AG04449 (cell line): ENCODE measurements at regions not wholly inside any gene's neighbourhood (a gene's known extent, or its start where the extent isn't known, plus 50 kb on each side); places are given as distances from the start of the nearest gene placed in this dataset.

ENCODE experiments used
- CTCF ChIA-PET: fragments of 350-600 bp; formaldehyde crosslinking; extraction: SDS; loops from one replicate; lab custom pipeline; 2021; ENCODE audit warnings: antibody characterized with exemption; lab: Yijun Ruan, JAX
- POLR2A ChIA-PET: fragments of 400-600, 350-600 bp; formaldehyde crosslinking; extraction: SDS; loops from one replicate; lab custom pipeline; 2020; ENCODE audit warnings: antibody characterized with exemption, inconsistent platforms; lab: Yijun Ruan, JAX
- DNase-seq: peaks from one replicate; pipeline ENCODE4 v3.0.0-alpha.2; 2010; ENCODE audit warnings: low read depth, low spot score
- H3K4me3 ChIP-seq: 2 replicates; pipeline ENCODE4 v1.5.1; 2011; ENCODE audit warnings: low read depth, mild to moderate bottlenecking, control low read depth, low read length
- TF ChIP-seq, protein P1 (sequence below): IDR thresholded peaks from one replicate; pipeline ENCODE4 v1.5.1; 2011; ENCODE audit warnings: mild to moderate bottlenecking, moderate library complexity, low read length, control low read depth, inconsistent platforms; ENCODE audit not compliant: insufficient read depth; ENCODE audit errors: missing control alignments

DNA sequence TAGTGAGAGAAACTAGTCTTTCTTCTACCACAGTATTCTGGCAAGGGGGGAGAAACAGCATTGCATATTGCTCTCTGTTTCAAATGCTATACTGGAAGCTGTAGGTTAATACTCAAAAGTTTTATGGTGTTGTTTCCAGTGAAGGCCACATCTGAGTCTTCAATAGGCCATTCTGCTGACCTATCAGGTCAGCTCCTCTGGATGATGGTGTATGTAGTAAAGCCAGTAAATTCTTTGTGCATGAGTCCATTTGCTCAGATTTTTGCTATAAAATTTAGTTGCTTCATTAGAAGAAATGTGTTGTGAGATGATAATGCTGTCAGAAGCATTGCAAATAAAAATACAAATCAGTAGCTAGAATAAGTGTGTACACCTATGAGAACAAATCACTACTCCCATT is 64.9 kb upstream of the RBMS3 start:
- no peak for DNase-seq
- ChIA-PET POLR2A (no interaction called here), CTCF (interaction anchor here (1.0 to 1.4 kb wide), 2 partner anchors 9 to 13 kb away, joined by 3 read pairs; no protein-coding TSS in a partner anchor)
- TF ChIP-seq, protein P1, sequence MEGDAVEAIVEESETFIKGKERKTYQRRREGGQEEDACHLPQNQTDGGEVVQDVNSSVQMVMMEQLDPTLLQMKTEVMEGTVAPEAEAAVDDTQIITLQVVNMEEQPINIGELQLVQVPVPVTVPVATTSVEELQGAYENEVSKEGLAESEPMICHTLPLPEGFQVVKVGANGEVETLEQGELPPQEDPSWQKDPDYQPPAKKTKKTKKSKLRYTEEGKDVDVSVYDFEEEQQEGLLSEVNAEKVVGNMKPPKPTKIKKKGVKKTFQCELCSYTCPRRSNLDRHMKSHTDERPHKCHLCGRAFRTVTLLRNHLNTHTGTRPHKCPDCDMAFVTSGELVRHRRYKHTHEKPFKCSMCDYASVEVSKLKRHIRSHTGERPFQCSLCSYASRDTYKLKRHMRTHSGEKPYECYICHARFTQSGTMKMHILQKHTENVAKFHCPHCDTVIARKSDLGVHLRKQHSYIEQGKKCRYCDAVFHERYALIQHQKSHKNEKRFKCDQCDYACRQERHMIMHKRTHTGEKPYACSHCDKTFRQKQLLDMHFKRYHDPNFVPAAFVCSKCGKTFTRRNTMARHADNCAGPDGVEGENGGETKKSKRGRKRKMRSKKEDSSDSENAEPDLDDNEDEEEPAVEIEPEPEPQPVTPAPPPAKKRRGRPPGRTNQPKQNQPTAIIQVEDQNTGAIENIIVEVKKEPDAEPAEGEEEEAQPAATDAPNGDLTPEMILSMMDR = no peak
- H3K4me3 ChIP-seq = no peak overlapping the region

DNA sequence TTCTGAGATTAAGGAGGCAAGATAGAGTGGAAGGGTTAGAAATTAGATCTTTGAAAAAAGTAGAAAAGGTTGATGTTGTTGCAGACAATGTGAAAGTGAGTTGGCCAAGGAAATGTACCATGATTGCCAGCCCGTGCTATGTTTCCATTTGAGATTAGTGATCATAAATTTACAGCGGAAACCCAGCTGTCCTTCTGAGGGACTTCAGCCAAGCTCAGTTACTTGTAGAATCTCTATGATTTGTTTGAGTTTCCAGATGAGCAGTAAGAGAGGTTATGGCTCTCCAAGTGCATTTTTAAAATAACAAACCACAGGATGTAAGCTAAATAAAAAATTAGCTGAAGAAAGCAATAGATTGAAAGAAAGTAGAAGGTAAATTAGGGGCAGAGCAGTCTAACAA is 54.2 kb upstream of the RBMS3 start:
- H3K4me3 ChIP-seq = no peak overlapping the region
- ChIA-PET CTCF (no interaction called here), POLR2A (no interaction called here)
- TF ChIP-seq, protein P1 = no peak
- no peak for DNase-seq

DNA sequence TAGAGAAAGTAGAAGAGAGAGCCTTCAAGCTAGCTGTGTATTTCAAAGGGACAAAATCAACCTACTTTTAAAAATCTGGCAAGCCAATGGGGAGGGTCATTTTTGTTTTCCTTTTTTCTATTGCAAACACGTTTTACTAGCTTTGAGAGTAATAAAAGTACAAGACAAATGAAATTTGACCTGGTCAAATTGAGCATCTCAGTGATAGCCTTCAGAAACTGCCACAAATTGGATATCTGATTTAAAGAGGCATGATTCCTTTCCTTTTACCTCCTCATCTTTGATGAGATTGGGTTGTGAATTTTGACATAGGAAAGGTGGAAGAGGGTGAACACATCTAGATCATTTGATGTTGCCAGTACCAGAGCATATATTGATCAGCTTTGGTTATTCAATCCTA is 53.6 kb upstream of the RBMS3 start:
- CTCF ChIA-PET = no interaction called here
- TF ChIP-seq, protein P1 = no peak
- POLR2A ChIA-PET = no interaction called here
- H3K4me3 ChIP-seq = no peak overlapping the region
- DNase-seq = no peak
